HG03558 (cell line): ENCODE measurements at regions not wholly inside any gene's neighbourhood (a gene's known extent, or its start where the extent isn't known, plus 50 kb on each side); places are given as distances from the start of the nearest gene placed in this dataset.

Experiments used
- ATAC-seq: cut with Tn5 transposase; IDR thresholded peaks from one replicate; pipeline ENCODE4 v1.9.1; 2021; ENCODE audit warnings: moderate number of reproducible peaks; ENCODE audit not compliant: unreplicated experiment; ENCODE audit errors: extremely low read depth

GRCh38 chr2:19731515-19731914, 170.3 kb downstream of the TTC32 start:
- no peak for ATAC-seq

- no peak for ATAC-seq
Observed at GRCh38 chr2:19731037-19731436, 170.7 kb downstream of the TTC32 start.

- no peak for ATAC-seq
Observed at GRCh38 chr2:19728125-19728524, 173.7 kb downstream of the TTC32 start.

DNA sequence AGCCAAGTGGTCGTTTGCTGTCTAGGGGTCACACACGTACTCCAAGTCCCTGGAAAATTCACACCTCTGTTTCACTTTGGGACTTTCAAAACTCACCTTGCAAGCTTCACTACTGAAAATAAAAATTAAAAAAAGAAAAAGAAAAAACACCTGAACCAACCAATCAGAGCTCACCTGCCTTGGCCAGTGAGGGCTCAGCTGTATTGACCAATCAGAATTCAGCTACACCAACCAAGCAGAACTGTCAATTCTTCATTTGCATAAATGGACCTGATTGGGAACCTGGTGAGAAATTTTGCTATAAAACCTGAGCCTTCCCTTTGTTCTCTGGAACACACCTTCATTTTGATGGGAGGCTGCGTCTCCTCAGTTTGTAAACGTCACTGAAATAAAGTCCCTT, 176.4 kb downstream of the TTC32 start:
- no peak for ATAC-seq

- ATAC-seq: no peak
Observed at GRCh38 chr2:19723021-19723420, 178.8 kb downstream of the TTC32 start.

- no peak for ATAC-seq
Observed at GRCh38 chr2:19722531-19722971, 179.2 kb downstream of the TTC32 start.

DNA sequence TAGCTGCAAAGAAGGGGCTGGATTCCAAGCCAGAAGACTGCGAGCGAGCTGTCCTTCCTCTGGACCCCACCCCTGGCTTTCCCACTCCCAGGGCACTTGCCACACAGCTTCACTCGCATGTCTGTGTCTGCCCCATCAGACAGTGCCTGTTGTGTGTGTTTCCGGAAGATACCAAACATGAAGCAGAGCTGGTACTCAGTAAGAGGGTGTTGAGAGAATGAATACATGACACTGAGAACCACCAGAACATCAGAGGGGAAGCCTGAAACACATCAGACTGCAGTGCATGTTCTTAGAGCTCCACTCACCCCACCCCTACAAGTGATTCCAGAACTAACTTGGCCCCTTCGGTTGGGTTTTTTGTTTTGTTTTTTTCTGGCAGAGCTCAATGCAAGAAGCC, 181.5 kb downstream of the TTC32 start:
- ATAC-seq: no peak

- ATAC-seq: no peak
Observed at GRCh38 chr2:19719540-19719939, 182.2 kb downstream of the TTC32 start.

DNA sequence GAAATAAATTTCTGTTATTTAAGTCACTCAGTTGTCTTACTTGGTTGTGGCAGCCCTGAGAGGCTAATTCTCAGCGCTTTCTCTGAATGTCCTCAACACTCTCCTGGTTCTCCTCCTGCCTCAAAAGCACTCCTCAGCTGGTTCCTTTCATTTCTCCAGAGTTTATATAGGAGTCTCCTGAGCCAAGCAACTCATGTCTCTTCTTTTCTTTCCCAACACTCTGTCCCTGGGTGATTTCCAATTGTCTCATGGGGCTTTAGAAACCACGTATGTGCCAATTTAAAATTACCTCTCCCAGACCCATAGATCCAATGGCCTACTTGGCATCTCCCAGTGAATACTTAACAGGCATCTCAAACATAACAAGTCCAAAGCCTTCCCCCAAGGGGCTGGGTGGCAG, 184.3 kb downstream of the TTC32 start:
- ATAC-seq: no peak

GRCh38 chr2:19714926-19715325, 186.9 kb downstream of the TTC32 start:
- ATAC-seq: no peak

DNA sequence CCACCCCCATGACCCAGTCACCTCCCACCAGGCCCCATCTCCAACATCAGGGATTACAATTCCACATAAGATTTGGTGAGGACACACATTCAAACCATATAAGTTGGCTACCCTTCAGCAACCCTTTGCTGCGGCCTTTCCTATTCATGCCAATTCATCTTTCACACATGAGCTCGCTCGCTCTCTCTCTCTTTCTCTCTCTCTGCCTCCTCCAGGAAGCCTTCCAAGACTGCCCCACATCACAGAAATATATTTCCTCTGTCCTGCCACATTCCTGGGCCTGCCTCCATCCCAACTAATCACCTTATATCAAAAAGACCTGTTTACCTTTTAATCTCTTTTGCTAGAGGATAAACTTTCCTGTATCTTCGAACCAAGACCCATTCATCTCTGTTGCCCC, 188.9 kb downstream of the TTC32 start:
- no peak for ATAC-seq

- no peak for ATAC-seq
Observed at GRCh38 chr2:19711470-19712372, 190.1 kb downstream of the TTC32 start.

DNA sequence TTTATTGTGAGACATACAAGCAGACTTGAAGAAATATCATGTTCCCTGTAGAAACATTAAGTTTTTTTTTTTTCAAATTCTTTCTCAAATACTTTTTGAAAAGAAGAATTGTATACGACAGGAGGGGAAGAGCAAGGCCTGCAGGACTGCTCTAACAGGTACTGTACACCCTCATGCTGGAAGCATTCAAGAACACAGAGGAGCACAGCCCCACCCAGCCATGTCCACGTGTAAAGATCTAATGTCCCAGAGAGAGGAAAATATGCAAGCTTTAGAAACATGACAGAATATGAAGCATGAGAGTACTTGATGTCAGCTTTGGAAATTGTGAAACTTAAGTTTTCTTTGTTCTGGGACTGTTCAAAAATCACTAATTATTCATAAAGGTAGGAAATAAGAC, 191.6 kb downstream of the TTC32 start:
- ATAC-seq: no peak

DNA sequence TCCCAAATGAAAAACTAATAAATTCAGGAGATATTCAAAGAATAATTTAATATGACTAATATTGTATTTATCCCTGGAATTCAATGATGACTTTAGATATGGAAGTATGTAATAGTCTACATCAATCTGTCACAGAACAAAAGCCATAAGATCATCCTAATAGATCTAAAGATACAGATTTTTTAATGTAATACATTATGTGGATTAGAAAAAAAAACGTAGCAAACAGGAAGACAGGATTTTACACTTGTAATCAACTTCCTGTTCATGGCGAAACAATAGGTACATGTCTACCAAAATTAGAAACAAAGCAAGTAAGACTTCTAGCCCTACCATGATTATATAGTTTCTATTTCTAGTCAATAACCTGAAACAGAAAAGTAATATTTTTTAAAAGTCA, 192.2 kb downstream of the TTC32 start:
- no peak for ATAC-seq

DNA sequence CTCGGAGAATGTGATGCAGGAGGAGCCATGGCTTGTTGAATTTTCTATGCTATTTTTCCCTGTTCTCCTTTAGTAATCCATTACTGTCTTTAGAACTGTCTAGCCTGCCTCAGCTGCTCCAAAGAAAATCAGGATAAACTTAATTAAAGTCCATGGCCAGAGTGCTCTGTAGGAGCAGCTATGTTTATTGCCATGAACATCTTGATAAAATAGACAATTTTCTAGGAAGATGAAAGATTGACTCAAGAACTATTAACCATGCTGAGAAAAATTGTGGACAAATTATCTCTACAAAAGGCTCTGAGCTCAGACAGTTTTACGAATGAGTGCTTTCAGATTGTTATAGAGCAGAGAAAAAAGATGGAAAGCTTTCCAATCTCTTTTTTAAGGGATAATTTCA, 193.0 kb downstream of the TTC32 start:
- ATAC-seq: no peak

DNA sequence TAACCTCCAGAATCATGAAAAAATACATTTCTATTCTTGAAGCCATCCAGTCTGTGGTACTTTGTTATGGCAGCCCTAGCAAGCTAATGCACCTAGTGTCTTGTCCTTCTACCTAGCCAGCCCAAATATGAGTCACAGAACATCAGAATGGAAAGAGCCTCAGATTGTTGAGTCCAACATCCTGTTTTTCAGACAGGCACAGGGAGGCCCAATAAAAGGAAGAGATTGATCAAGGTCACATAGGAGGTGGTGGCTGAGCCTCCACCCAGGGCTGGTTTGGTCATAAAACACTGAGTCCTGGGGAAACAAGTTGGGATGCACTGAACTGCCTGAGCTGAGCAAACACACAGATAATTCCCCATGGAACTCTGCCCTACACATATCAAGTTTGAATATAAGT, 195.5 kb downstream of the TTC32 start:
- ATAC-seq: no peak

- no peak for ATAC-seq
Observed at GRCh38 chr2:19702267-19702666, 199.5 kb downstream of the TTC32 start.

GRCh38 chr2:19700861-19701585, 200.8 kb downstream of the TTC32 start:
- no peak for ATAC-seq

GRCh38 chr2:19697131-19697530, 204.7 kb downstream of the TTC32 start:
- ATAC-seq: no peak

DNA sequence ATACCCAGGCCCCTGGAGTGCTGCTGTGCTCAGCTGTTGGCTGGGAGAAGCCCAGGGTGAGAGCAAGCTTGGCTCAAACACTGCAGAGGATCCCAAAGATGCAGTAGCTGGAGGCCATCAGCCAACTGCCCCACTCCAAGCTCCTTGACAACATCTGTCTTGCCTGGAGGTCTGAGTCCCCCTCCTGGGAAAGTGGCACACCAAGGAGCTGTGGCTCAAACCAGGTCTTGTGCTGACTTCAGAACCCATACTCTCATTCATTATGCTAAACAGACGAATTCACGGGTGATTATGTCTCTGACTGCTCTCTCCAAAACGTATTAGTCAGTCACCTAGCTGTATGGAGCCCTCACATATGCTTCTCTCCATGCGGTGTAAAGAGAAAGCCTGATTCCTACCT, 206.1 kb downstream of the TTC32 start:
- ATAC-seq: no peak

GRCh38 chr2:19691892-19692291, 209.9 kb downstream of the TTC32 start:
- no peak for ATAC-seq

DNA sequence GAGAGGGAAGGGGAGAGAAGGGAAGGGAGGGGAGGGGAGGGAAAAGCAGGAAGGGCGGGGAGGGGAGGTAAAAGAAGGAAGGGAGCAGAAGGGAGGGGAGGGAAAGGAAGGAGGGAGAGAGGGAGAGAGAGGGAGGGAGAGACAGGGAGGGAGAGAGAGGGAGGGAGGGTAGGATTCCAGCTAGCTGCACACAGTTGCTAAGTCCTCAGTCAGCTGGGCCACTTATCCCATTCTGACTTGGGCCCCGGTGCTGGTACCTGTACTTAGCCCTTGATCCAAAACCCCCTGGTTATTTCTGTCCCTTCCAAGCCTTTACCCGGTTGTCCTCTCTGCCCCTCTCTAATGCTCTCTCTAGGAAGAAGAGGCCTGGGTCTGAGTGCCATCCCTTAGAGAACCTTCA, 211.4 kb downstream of the TTC32 start:
- ATAC-seq: no peak
